LNCaP clone FGC (cell line): ENCODE measurements at regions not wholly inside any gene's neighbourhood (a gene's known extent, or its start where the extent isn't known, plus 50 kb on each side); places are given as distances from the start of the nearest gene placed in this dataset.
"Not testable (repeated sequence)": the region's sequence is repeated elsewhere in the genome, so short reads cannot be mapped to it uniquely, and the experiment has no call there.

Experiments
- DNase-seq: peaks from one replicate; pipeline ENCODE4 v3.0.0-alpha.2; 2011; ENCODE audit warnings: low read depth
- H3K4me3 ChIP-seq: 2 replicates; pipeline ENCODE4 v1.5.1; 2011; ENCODE audit warnings: mild to moderate bottlenecking, low read depth, low read length, control low read depth
- TF ChIP-seq, protein P1 (sequence below): IDR thresholded peaks from 2 replicates; pipeline ENCODE4 v1.5.1; 2012; ENCODE audit warnings: mild to moderate bottlenecking; ENCODE audit not compliant: control insufficient read depth, insufficient read depth; ENCODE audit errors: extremely low read depth

DNA sequence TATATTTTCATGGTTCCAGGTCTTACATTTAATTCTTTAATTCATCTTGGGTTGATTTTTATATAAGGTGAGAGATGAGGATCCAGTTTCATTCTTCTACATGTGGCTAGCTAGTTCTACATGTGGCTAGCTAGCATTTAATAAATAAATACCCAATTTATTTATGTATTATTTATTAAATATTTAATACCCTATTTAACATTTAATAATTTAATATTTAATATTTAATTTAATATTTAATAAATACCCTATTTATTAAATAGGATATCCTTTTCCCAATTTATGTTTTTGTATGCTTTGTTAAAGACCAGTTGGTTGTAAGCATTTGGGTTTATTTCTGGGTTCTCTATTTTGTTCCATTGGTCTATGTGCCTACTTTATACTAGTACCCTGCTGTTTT, 111.0 kb upstream of the PCLO start:
- TF ChIP-seq, protein P1, sequence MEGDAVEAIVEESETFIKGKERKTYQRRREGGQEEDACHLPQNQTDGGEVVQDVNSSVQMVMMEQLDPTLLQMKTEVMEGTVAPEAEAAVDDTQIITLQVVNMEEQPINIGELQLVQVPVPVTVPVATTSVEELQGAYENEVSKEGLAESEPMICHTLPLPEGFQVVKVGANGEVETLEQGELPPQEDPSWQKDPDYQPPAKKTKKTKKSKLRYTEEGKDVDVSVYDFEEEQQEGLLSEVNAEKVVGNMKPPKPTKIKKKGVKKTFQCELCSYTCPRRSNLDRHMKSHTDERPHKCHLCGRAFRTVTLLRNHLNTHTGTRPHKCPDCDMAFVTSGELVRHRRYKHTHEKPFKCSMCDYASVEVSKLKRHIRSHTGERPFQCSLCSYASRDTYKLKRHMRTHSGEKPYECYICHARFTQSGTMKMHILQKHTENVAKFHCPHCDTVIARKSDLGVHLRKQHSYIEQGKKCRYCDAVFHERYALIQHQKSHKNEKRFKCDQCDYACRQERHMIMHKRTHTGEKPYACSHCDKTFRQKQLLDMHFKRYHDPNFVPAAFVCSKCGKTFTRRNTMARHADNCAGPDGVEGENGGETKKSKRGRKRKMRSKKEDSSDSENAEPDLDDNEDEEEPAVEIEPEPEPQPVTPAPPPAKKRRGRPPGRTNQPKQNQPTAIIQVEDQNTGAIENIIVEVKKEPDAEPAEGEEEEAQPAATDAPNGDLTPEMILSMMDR: no peak
- DNase-seq: no peak

DNA sequence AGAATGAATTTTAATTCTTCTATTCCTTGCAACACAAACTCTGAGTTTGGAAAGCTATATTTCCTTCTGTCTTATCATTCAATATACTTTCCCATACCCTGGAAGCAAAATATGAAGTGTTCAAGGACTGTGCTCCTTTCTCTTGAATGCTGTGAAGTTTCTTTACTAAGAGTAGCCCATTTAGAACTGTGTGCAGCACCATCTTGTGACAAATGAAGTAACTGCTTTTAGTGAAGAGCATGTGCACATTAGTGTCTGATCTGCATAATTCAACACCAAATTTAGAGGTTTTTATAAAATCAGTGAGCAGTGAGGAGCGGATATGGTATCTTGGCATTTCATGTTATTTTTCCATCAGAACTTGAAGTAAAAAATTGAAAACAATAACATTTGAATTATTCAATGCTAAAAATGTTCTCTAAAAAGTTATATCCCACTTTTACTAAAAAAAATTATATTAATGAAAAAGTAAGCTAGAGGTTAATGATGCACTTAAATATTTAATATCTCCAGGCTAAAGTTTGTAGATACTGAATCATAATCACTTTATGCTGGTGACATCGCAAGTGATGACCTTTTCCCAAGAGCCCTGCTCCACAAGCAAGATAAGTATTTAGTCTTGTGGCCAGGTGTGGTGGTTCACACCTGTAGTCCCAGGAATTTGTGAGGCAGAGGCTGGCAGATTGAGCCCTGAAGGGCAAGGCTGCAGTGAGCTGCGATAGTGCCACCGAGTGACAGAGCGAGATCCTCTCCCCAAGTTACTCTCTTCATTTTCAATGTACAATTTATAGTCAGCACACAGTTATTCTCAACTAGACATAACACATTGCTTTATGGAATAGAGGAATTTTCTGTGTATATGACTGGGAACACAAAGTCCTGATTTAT, 108.8 kb upstream of the PCLO start:
- DNase-seq: no peak
- TF ChIP-seq, protein P1: peak; percentile 80
- H3K4me3 ChIP-seq: no peak overlapping the region

More for the DNA sequence above, 111.0 kb upstream of the PCLO start:
- H3K4me3 ChIP-seq: no peak overlapping the region

DNA sequence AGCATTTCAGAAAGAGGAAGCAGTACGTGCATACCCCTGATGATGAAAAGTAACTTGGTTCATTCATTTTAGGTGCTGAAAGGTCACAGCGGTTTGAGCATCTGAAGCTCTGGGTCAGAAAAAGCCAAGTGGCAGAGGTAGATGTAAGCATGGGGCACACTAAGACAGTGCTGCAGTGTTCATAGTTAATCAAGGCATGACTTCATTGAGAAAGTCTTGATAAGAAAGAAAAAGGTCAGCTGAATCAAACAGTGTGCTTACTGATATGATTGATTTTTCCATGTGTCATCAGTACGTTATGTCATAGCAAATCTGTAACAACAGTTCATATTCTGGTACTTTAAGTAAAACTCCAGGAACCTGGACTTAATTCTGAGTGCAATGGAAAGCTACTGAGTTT, 107.7 kb upstream of the PCLO start:
- TF ChIP-seq, protein P1: no peak
- no peak overlapping the region for H3K4me3 ChIP-seq
- no peak for DNase-seq

DNA sequence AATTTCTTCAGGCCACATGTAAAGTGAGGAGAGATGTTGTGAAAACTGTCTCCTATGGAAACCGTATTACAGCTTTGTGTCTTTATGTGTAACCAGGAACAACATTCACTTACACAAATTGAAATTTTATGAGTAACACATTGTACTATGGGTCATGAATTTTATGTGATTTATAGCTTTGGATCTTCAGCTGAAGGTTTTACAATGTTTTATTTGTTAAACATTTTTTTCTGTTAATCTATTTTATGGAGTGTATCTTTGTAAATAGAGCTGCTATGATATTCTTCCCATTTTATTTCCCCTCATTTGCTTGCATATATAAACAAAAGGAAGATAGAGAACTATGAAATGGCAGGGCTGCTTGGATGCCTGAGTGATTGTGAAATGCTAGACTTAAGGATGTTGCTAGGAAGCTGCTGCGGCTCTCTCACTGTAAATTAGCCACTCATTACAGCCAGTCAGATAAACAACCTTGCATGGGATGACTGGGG, 104.5 kb upstream of the PCLO start:
- TF ChIP-seq, protein P1: no peak
- DNase-seq: peak; percentile 95
- no peak overlapping the region for H3K4me3 ChIP-seq

DNA sequence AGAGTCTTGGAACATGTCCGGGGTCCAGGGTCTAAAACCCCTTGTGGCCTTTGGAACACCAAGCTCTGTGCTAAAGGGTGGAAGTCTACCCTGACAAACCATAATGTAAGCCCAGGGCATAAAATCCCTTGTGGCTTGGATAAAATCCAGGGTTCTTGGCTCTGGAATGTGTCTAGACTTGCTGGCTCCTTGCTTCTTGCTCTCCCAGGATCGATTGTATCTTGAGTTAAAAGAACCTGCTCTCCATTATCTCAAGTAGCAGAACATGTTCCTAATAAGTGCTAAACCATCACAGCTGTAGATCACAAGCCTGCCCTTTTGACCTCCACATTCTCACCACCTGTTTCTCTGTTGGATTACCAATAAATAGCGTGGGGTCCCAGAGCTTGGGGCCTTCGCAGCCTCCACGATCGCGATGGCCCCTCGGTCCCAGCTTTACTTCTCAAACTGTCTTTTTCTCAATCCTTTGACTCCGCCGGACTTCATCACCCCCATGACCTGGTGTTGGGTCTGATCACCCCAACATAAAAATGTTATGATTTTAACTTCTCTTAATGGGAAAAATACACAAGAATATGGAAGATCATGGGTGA, 100.9 kb upstream of the PCLO start:
- DNase-seq: not testable (repeated sequence)

DNA sequence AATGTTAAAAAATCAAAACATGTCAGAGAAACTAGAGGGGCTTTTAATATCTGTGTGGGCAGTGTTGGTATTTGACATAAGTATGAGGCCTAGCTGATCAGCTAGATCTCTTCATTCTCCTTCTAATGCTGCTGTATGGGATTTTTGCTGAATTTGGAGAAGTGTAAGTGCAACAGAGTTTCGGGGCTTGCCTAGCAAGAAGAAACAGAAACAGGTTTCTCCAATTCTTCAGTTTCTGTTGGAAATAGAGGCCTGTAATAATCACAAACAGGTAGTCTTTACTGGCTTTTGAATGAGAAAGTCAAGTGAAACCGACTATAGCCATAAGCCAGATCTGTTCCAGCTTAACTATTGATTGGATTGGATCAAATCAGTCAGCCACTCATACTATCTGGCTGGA, 96.4 kb upstream of the PCLO start:
- DNase-seq: no peak
- TF ChIP-seq, protein P1: no peak
- no peak overlapping the region for H3K4me3 ChIP-seq

More for the DNA sequence above, 100.9 kb upstream of the PCLO start:
- not testable (repeated sequence) for H3K4me3 ChIP-seq

DNA sequence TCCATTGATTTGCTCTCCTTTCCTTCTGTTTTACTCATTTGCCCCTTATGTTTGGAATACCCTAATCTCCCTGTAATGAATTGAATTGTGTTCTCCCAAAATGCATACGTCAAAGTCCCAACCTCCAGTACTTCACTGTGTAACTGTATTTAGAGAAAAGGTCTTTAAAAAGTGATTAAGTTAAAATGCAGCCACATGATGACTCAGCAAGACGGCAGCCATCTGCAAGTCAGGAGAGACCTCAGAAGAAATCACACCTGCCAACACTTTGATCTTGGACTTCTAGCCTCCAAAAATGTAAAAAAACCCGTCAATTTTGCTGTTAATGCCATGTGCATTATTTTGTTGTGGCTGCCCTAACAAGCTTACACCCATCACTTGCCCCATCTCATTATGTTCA, 85.3 kb upstream of the PCLO start:
- DNase-seq: no peak
- H3K4me3 ChIP-seq: no peak overlapping the region
- TF ChIP-seq, protein P1: no peak

DNA sequence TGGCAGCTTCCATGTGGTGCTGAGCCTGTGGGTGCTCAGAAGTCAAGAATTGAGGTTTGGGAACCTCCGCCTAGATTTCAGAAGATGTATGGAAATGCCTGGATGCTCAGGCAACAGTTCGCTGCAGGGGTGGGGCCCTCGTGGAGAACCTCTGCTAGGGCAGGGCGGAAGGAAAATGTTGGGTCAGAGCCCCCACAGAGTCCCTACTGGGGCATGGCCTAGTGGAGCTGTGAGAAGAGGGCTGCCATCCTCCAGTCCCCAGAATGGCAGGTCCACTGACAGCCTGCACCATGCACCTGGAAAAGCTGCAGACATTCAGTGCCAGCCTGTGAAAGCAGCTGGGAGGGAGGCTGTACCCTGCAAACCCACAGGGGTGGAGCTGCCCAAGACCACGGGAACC, 56.5 kb upstream of the PCLO start:
- DNase-seq, H3K4me3 ChIP-seq: not testable (repeated sequence)
